GM23338 (cell line): ENCODE measurements at regions not wholly inside any gene's neighbourhood (a gene's known extent, or its start where the extent isn't known, plus 50 kb on each side); places are given as distances from the start of the nearest gene placed in this dataset.

ENCODE experiments used
- ATAC-seq: fragments of 200-7000 bp; cut with Tn5 transposase; 3 replicates; pipeline ENCODE4 v1.9.1; 2020
- DNase-seq: peaks from one replicate; pipeline ENCODE4 v3.0.0-alpha.2; 2015; ENCODE audit warnings: low spot score
- H2AFZ ChIP-seq: fragments of 200-600 bp; sonication (generic); 2 replicates; pipeline ENCODE4 v1.8.0; 2016; ENCODE audit warnings: antibody characterized with exemption, mild to moderate bottlenecking, moderate library complexity
- H3F3A ChIP-seq: fragments of 200-600 bp; sonication (generic); replicated peaks from 2 replicates; pipeline ENCODE4 v1.8.0; 2017; ENCODE audit warnings: antibody characterized with exemption, mixed run types, low read depth
- H3K27ac ChIP-seq: fragments of 200-600 bp; sonication (generic); 2 replicates; pipeline ENCODE4 v1.6.1; 2016; ENCODE audit warnings: low read depth
- H3K27me3 ChIP-seq: fragments of 200-600 bp; sonication (generic); 2 replicates; pipeline ENCODE4 v1.8.0; 2016; ENCODE audit warnings: mild to moderate bottlenecking, mixed run types, moderate library complexity; ENCODE audit not compliant: insufficient read depth
- H3K36me3 ChIP-seq: fragments of 200-600 bp; sonication (generic); 2 replicates; pipeline ENCODE4 v1.8.0; 2016; ENCODE audit warnings: mild to moderate bottlenecking; ENCODE audit not compliant: insufficient read depth
- H3K4me1 ChIP-seq: fragments of 200-600 bp; sonication (generic); 2 replicates; pipeline ENCODE4 v1.8.0; 2016; ENCODE audit warnings: mild to moderate bottlenecking, moderate library complexity; ENCODE audit not compliant: insufficient read depth
- H3K4me2 ChIP-seq: fragments of 200-600 bp; sonication (generic); 2 replicates; pipeline ENCODE4 v1.7.1; 2017; ENCODE audit warnings: mixed run types
- H3K4me3 ChIP-seq: fragments of 200-600 bp; sonication (generic); 2 replicates; pipeline ENCODE4 v1.6.1; 2016; ENCODE audit warnings: mixed run types
- H3K79me2 ChIP-seq: fragments of 200-600 bp; sonication (generic); replicated peaks from 2 replicates; pipeline ENCODE4 v1.8.0; 2017; ENCODE audit warnings: mild to moderate bottlenecking; ENCODE audit not compliant: insufficient read depth
- H3K9me2 ChIP-seq: fragments of 200-600 bp; sonication (generic); 2 replicates; pipeline ENCODE4 v1.8.0; 2017; ENCODE audit not compliant: insufficient read depth
- H4K20me1 ChIP-seq: fragments of 200-600 bp; sonication (generic); replicated peaks from 2 replicates; pipeline ENCODE4 v1.8.0; 2017; ENCODE audit warnings: mild to moderate bottlenecking; ENCODE audit not compliant: insufficient read depth
- H3K27ac Mint-ChIP-seq: 2 replicates; pipeline ENCODE4 v1.8.0; 2020; ENCODE audit warnings: inconsistent platforms, mild to moderate bottlenecking, moderate library complexity, mixed read lengths
- H3K27me3 Mint-ChIP-seq: 3 replicates; pipeline ENCODE4 v1.8.0; 2022; ENCODE audit warnings: low read depth, mild to moderate bottlenecking, moderate library complexity, mixed read lengths, inconsistent platforms; ENCODE audit not compliant: insufficient read depth, poor library complexity
- H3K36me3 Mint-ChIP-seq: 3 replicates; pipeline ENCODE4 v1.8.0; 2021; ENCODE audit warnings: low read depth, mild to moderate bottlenecking, inconsistent platforms, moderate library complexity, mixed read lengths
- H3K4me1 Mint-ChIP-seq: 3 replicates; pipeline ENCODE4 v1.8.0; 2020; ENCODE audit warnings: mild to moderate bottlenecking, inconsistent platforms, mixed read lengths
- H3K4me3 Mint-ChIP-seq: 3 replicates; pipeline ENCODE4 v1.8.0; 2021; ENCODE audit warnings: moderate library complexity, mild to moderate bottlenecking, inconsistent platforms, mixed read lengths
- H3K9me3 Mint-ChIP-seq: 3 replicates; pipeline ENCODE4 v1.8.0; 2020; ENCODE audit warnings: moderate library complexity, mild to moderate bottlenecking, inconsistent platforms, mixed read lengths
- CREB1 ChIP-seq: fragments of 250-450 bp; sonication (Bioruptor Pico); IDR thresholded peaks from 2 replicates; pipeline ENCODE4 v1.5.0; 2020; ENCODE audit warnings: low read depth, mild to moderate bottlenecking, moderate library complexity
- CTCF ChIP-seq, 2 experiments: fragments of 200-600 bp in 1 of 2; sonication (generic) in 1 of 2; conservative IDR thresholded peaks; 2 replicates each; pipeline versions ENCODE4 v1.5.1 to v1.6.1; 2016 to 2017; ENCODE audit warnings: antibody characterized with exemption in 2 of 2, low read depth in 2 of 2, mild to moderate bottlenecking in 2 of 2, moderate library complexity in 1 of 2
- ETS1 ChIP-seq: IDR thresholded peaks from 2 replicates; pipeline ENCODE4 v1.6.1; 2016; ENCODE audit warnings: antibody characterized with exemption
- EZH2 ChIP-seq: fragments of 200-600 bp; sonication (generic); IDR thresholded peaks from one replicate; pipeline ENCODE4 v1.8.0; 2017; ENCODE audit warnings: antibody characterized with exemption, mild to moderate bottlenecking, low read depth; ENCODE audit not compliant: unreplicated experiment
- EZH2phosphoT487 ChIP-seq: fragments of 200-600 bp; sonication (generic); IDR thresholded peaks from one replicate; pipeline ENCODE4 v1.8.1; 2018; ENCODE audit warnings: antibody characterized with exemption; ENCODE audit not compliant: unreplicated experiment
- JUNB ChIP-seq: IDR thresholded peaks from one replicate; pipeline ENCODE4 v1.6.1; 2016; ENCODE audit warnings: antibody characterized with exemption; ENCODE audit not compliant: unreplicated experiment
- NANOG ChIP-seq: IDR thresholded peaks from 2 replicates; pipeline ENCODE4 v1.6.1; 2016; ENCODE audit warnings: antibody characterized with exemption, borderline replicate concordance
- POLR2AphosphoS5 ChIP-seq: IDR thresholded peaks from 2 replicates; pipeline ENCODE4 v1.6.1; 2016; ENCODE audit warnings: antibody characterized with exemption, low read depth
- REST ChIP-seq: IDR thresholded peaks from one replicate; pipeline ENCODE4 v1.6.1; 2018; ENCODE audit warnings: antibody characterized with exemption; ENCODE audit not compliant: unreplicated experiment
- STAT1 ChIP-seq: IDR thresholded peaks from one replicate; pipeline ENCODE4 v1.6.1; 2016; ENCODE audit warnings: antibody characterized with exemption; ENCODE audit not compliant: unreplicated experiment
- ZNF331 ChIP-seq: fragments of 250-450 bp; sonication (Bioruptor Pico); IDR thresholded peaks from 2 replicates; pipeline ENCODE4 v1.5.0; 2020; ENCODE audit warnings: low read depth, mild to moderate bottlenecking, moderate library complexity

GRCh38 chr5:63205976-63206375 lies 627.4 kb downstream of the LRRC70 start (continued):
- TF ChIP-seq CTCF (conservative IDR thresholded peaks at IDR 0.05; ENCODE audit: low read depth in 2 of 2) = no peak
- no peak for TF ChIP-seq JUNB
- TF ChIP-seq REST = no peak
- TF ChIP-seq CREB1 (CRISPR knock-in tag) = no peak
- no peak for TF ChIP-seq ZNF331

GRCh38 chr5:63201738-63202137 lies 623.1 kb downstream of the LRRC70 start:
- H3K27me3 ChIP-seq = no peaks in the 10 kb centered on the region
- no peaks in the 10 kb centered on the region for H3F3A ChIP-seq
- Mint-ChIP-seq H3K4me3 (no peak overlapping the region), H3K4me1 (peaks cover 19% of the 10 kb centered on the region), H3K9me3 (0 out of 3 replicates have a peak, but pooled peaks cover 6% of the 10 kb centered on the region), H3K27ac (no peak overlapping the region), H3K27me3 (no peaks in the 10 kb centered on the region), H3K36me3 (peaks cover 4% of the 10 kb centered on the region; the same call in 1 of the 3 replicates)
- no peak overlapping the region for H2AFZ ChIP-seq
- H4K20me1 ChIP-seq = no peaks in the 10 kb centered on the region
- H3K27ac ChIP-seq = no peak overlapping the region
- ATAC-seq (no peak), DNase-seq (no peak)
- peaks cover 13% of the 10 kb centered on the region for H3K9me2 ChIP-seq
- TF ChIP-seq POLR2AphosphoS5 = no peak
- TF ChIP-seq ZNF331 = no peak
- TF ChIP-seq EZH2phosphoT487 = no peak
- TF ChIP-seq ETS1 = no peak
- TF ChIP-seq STAT1 = no peak
- TF ChIP-seq EZH2 = no peak
- no peak for TF ChIP-seq NANOG
- no peaks in the 10 kb centered on the region for H3K79me2 ChIP-seq
- H3K4me2 ChIP-seq = no peak overlapping the region
- H3K4me3 ChIP-seq = no peak overlapping the region
- no peaks in the 10 kb centered on the region for H3K36me3 ChIP-seq
- H3K4me1 ChIP-seq = peaks cover 11% of the 10 kb centered on the region
